ENCODE measurements at regions not wholly inside any gene's neighbourhood (a gene's known extent, or its start where the extent isn't known, plus 50 kb on each side); places are given as distances from the start of the nearest gene placed in this dataset.
"Not testable (repeated sequence)": the region's sequence is repeated elsewhere in the genome, so short reads cannot be mapped to it uniquely, and the experiment has no call there.

DNA sequence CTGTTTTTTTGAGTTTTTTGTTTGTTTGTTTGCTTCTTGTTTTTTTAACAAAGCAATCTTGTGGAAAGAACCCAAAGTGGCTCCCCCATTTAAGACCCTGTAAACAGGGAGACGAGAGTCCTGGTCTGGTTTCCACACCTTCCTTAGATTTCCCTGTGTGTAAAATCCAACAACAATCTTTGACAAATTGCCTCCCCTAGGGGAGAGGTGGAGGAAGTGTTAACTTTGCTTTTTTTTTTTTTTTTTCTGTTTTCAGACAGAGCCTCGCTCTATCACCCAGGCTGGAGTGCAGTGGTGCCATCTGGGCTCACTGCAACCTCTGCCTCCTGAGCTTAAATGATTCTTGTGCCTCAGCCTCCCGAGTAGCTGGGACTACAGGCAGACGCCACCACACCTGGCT is 136.0 kb downstream of the OTOP1 start:
- DNase-seq; H3K4me3 ChIP-seq (replicated peaks in 1 of 3; ENCODE audit: low read depth in 2 of 3, low read length in 3 of 3); H4K20me1 ChIP-seq (ENCODE audit: insufficient read depth, low read length); H3K36me3 ChIP-seq (replicated peaks in 1 of 2; ENCODE audit: control insufficient read depth in 1 of 2, insufficient read depth in 2 of 2, low read length in 2 of 2); H3K27ac Mint-ChIP-seq; H3K27me3 ChIP-seq (ENCODE audit: control insufficient read depth in 2 of 2, insufficient read depth in 2 of 2, low read length in 2 of 2); H3K9me3 ChIP-seq (replicated peaks in 1 of 2; ENCODE audit: control insufficient read depth in 1 of 2, insufficient read depth in 1 of 2, low read length in 2 of 2); intact Hi-C loops (cut with micrococcal nuclease); H3K27ac ChIP-seq (ENCODE audit: low read depth in 1 of 2, low read length in 2 of 2); H3K9ac ChIP-seq (ENCODE audit: insufficient read depth, low read length, poor library complexity, severe bottlenecking); H3K79me2 ChIP-seq (ENCODE audit: insufficient read depth, low read length); H3K9me3 Mint-ChIP-seq; H3K36me3 Mint-ChIP-seq; H3K4me1 Mint-ChIP-seq; H3K4me3 Mint-ChIP-seq; H3K4me2 ChIP-seq (replicated peaks; ENCODE audit: extremely low read depth, low read length, poor library complexity, severe bottlenecking); H2AFZ ChIP-seq (ENCODE audit: insufficient read depth, low read depth, low read length, poor library complexity, severe bottlenecking); H3K4me1 ChIP-seq (ENCODE audit: control insufficient read depth in 1 of 2, insufficient read depth in 2 of 2, low read length in 2 of 2): not testable (repeated sequence)
- WGBS (ENCODE audit: insufficient coverage) = no CpG with 5 or more reads among the region's 4 CpGs
- peaks cover 3 to 11% (median 9%) of the 10 kb centered on the region in 3 donors for H3K27me3 Mint-ChIP-seq (ENCODE audit: low read depth in 3 of 3)

DNA sequence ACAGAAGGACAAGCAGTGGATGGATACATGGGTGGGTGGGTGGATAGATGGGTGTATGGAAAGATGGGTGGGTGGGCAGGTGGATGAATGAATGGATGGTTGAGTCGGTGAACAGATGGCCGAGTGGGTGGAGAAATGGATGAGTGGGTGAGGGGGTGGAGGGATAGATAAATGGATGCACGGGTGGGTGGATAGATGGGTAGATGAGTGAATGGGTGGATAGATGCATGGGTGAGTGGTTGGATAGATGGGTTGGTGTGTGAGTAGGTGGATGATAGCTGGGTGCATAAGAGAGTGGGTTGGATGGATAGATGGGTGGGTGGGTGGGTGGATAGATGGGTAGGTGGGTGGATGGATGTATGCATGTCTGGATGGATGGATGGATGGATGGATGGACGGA is 134.6 kb downstream of the OTOP1 start:
- H3K27ac ChIP-seq (ENCODE audit: low read depth in 1 of 2, low read length in 2 of 2); H3K4me3 Mint-ChIP-seq; H2AFZ ChIP-seq (ENCODE audit: insufficient read depth, low read depth, low read length, poor library complexity, severe bottlenecking); H3K27ac Mint-ChIP-seq; H3K4me1 Mint-ChIP-seq; H3K79me2 ChIP-seq (ENCODE audit: insufficient read depth, low read length); H3K9me3 ChIP-seq (replicated peaks in 1 of 2; ENCODE audit: control insufficient read depth in 1 of 2, insufficient read depth in 1 of 2, low read length in 2 of 2); H3K4me3 ChIP-seq (replicated peaks in 1 of 3; ENCODE audit: low read depth in 2 of 3, low read length in 3 of 3); H3K4me1 ChIP-seq (ENCODE audit: control insufficient read depth in 1 of 2, insufficient read depth in 2 of 2, low read length in 2 of 2); H4K20me1 ChIP-seq (ENCODE audit: insufficient read depth, low read length); H3K9ac ChIP-seq (ENCODE audit: insufficient read depth, low read length, poor library complexity, severe bottlenecking); H3K4me2 ChIP-seq (replicated peaks; ENCODE audit: extremely low read depth, low read length, poor library complexity, severe bottlenecking); H3K36me3 ChIP-seq (replicated peaks in 1 of 2; ENCODE audit: control insufficient read depth in 1 of 2, insufficient read depth in 2 of 2, low read length in 2 of 2); intact Hi-C loops (cut with micrococcal nuclease); H3K9me3 Mint-ChIP-seq; H3K36me3 Mint-ChIP-seq; DNase-seq; H3K27me3 ChIP-seq (ENCODE audit: control insufficient read depth in 2 of 2, insufficient read depth in 2 of 2, low read length in 2 of 2): not testable (repeated sequence)
- WGBS (ENCODE audit: insufficient coverage) = 66% methylated on average over 2 of the region's 4 CpGs
- H3K27me3 Mint-ChIP-seq (ENCODE audit: low read depth in 3 of 3) = peaks cover 3 to 11% (median 9%) of the 10 kb centered on the region in 3 donors

DNA sequence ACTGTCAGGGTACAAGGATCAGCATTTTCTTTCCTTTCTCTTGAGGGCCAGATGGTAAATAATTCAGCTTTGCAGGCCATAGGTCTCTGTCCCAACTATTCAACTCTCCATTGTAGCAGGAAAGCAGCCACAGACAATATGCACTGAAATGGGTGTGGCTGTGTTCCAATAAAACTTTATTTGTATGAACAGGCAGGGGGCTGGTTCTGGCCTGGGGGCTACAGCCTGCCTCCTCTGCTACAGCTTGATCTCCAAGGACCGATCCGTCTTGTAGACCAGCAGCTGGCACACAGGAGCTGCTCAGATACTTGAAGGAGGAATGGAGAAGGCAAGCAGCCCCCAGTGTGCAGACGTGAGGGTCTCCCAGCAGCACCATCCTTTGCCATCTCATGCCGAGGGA is 127.1 kb downstream of the OTOP1 start:
- H3K27ac ChIP-seq (ENCODE audit: low read depth in 1 of 2, low read length in 2 of 2); H3K36me3 Mint-ChIP-seq; H3K36me3 ChIP-seq (replicated peaks in 1 of 2; ENCODE audit: control insufficient read depth in 1 of 2, insufficient read depth in 2 of 2, low read length in 2 of 2); H3K27me3 ChIP-seq (ENCODE audit: control insufficient read depth in 2 of 2, insufficient read depth in 2 of 2, low read length in 2 of 2); H3K79me2 ChIP-seq (ENCODE audit: insufficient read depth, low read length); H3K4me1 ChIP-seq (ENCODE audit: control insufficient read depth in 1 of 2, insufficient read depth in 2 of 2, low read length in 2 of 2); H3K4me2 ChIP-seq (replicated peaks; ENCODE audit: extremely low read depth, low read length, poor library complexity, severe bottlenecking); DNase-seq; H3K9me3 ChIP-seq (replicated peaks in 1 of 2; ENCODE audit: control insufficient read depth in 1 of 2, insufficient read depth in 1 of 2, low read length in 2 of 2); H4K20me1 ChIP-seq (ENCODE audit: insufficient read depth, low read length); H3K4me3 ChIP-seq (replicated peaks in 1 of 3; ENCODE audit: low read depth in 2 of 3, low read length in 3 of 3); intact Hi-C loops (cut with micrococcal nuclease); H3K9ac ChIP-seq (ENCODE audit: insufficient read depth, low read length, poor library complexity, severe bottlenecking); H3K4me1 Mint-ChIP-seq; H3K27ac Mint-ChIP-seq; H2AFZ ChIP-seq (ENCODE audit: insufficient read depth, low read depth, low read length, poor library complexity, severe bottlenecking); H3K9me3 Mint-ChIP-seq; H3K4me3 Mint-ChIP-seq: not testable (repeated sequence)
- peaks cover 3 to 20% (median 9%) of the 10 kb centered on the region in 3 donors for H3K27me3 Mint-ChIP-seq (ENCODE audit: low read depth in 3 of 3)
- no CpG with 5 or more reads among the region's 4 CpGs for WGBS (ENCODE audit: insufficient coverage)

DNA sequence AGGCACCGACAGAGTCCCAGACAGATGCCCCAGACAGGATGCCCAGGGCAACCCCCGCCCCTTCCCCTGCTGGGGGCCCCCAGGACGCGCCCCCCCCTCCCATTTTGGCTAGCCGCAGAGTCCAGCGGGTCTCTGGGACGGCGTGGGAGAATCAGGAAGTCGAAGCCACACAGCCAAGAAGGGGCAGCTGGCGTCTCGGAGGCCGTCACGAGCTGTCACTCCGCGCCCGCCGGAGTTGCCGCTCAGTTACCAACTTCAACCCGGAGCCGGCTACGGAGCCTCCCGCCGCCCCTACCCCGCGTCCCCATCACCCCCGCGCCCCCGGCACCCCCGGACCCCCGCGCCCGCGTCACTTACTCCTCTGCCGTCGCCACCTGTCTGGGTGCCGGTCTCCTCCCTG is 119.8 kb downstream of the OTOP1 start:
- H3K9ac ChIP-seq (ENCODE audit: insufficient read depth, low read length, poor library complexity, severe bottlenecking); H3K79me2 ChIP-seq (ENCODE audit: insufficient read depth, low read length); H3K4me1 ChIP-seq (ENCODE audit: control insufficient read depth in 1 of 2, insufficient read depth in 2 of 2, low read length in 2 of 2); H3K36me3 ChIP-seq (replicated peaks in 1 of 2; ENCODE audit: control insufficient read depth in 1 of 2, insufficient read depth in 2 of 2, low read length in 2 of 2); H3K27ac Mint-ChIP-seq; H4K20me1 ChIP-seq (ENCODE audit: insufficient read depth, low read length); intact Hi-C loops (cut with micrococcal nuclease); H3K4me1 Mint-ChIP-seq; H3K27ac ChIP-seq (ENCODE audit: low read depth in 1 of 2, low read length in 2 of 2); DNase-seq; H3K36me3 Mint-ChIP-seq; H3K9me3 Mint-ChIP-seq; H3K9me3 ChIP-seq (replicated peaks in 1 of 2; ENCODE audit: control insufficient read depth in 1 of 2, insufficient read depth in 1 of 2, low read length in 2 of 2); H2AFZ ChIP-seq (ENCODE audit: insufficient read depth, low read depth, low read length, poor library complexity, severe bottlenecking): not testable (repeated sequence)
- H3K4me3 ChIP-seq (replicated peaks in 1 of 3; ENCODE audit: low read depth in 2 of 3, low read length in 3 of 3) = peak overlapping the region in 1 of 3 experiments; percentile 55
- peaks cover 0 to 11% of the 10 kb centered on the region in 2 donors for H3K27me3 ChIP-seq (ENCODE audit: control insufficient read depth in 2 of 2, insufficient read depth in 2 of 2, low read length in 2 of 2)
- 0% methylated on average over 13 of the region's 36 CpGs for WGBS (ENCODE audit: insufficient coverage)
- Mint-ChIP-seq H3K4me3 (peak overlapping the region; percentile 65 to 75), H3K27me3 (ENCODE audit: low read depth in 3 of 3) (peaks cover 30 to 56% (median 34%) of the 10 kb centered on the region in 3 donors)
- H3K4me2 ChIP-seq (replicated peaks; ENCODE audit: extremely low read depth, low read length, poor library complexity, severe bottlenecking) = peak overlapping the region; percentile 55
